ENCODE measurements at regions not wholly inside any gene's neighbourhood (a gene's known extent, or its start where the extent isn't known, plus 50 kb on each side); places are given as distances from the start of the nearest gene placed in this dataset.

- no peak for DNase-seq (ENCODE audit: low read depth, low spot score)
These were observed 91.7 kb upstream of the TGIF1 start for GRCh38 chr18:3358310-3358709.

GRCh38 chr18:3360211-3360610, 89.8 kb upstream of the TGIF1 start:
- no peak for DNase-seq (ENCODE audit: low read depth, low spot score)

GRCh38 chr18:3367491-3368091, 82.4 kb upstream of the TGIF1 start:
- DNase-seq (ENCODE audit: low read depth, low spot score), result peak; percentile 77

GRCh38 chr18:3368193-3368592, 81.8 kb upstream of the TGIF1 start:
- peak; percentile 93 for DNase-seq (ENCODE audit: low read depth, low spot score)

- no peak for DNase-seq (ENCODE audit: low read depth, low spot score)
These were observed 70.3 kb upstream of the TGIF1 start for GRCh38 chr18:3379685-3380084.

GRCh38 chr18:3380384-3380961, 69.5 kb upstream of the TGIF1 start:
- no peak for DNase-seq (ENCODE audit: low read depth, low spot score)

GRCh38 chr18:3383381-3383915, 66.5 kb upstream of the TGIF1 start:
- peak; percentile 17 for DNase-seq (ENCODE audit: low read depth, low spot score)

GRCh38 chr18:3384664-3385563, 65.1 kb upstream of the TGIF1 start:
- DNase-seq (ENCODE audit: low read depth, low spot score), result no peak

GRCh38 chr18:3388323-3388722, 61.6 kb upstream of the TGIF1 start:
- no peak for DNase-seq (ENCODE audit: low read depth, low spot score)

- DNase-seq (ENCODE audit: low read depth, low spot score), result peak; percentile 24
These were observed 61.0 kb upstream of the TGIF1 start for GRCh38 chr18:3388980-3389379.

- DNase-seq (ENCODE audit: low read depth, low spot score), result no peak
These were observed 60.0 kb upstream of the TGIF1 start for GRCh38 chr18:3389977-3390376.

- no peak for DNase-seq (ENCODE audit: low read depth, low spot score)
These were observed 58.1 kb upstream of the TGIF1 start for GRCh38 chr18:3391704-3392466.

GRCh38 chr18:3392467-3392855, 57.5 kb upstream of the TGIF1 start:
- no peak for DNase-seq (ENCODE audit: low read depth, low spot score)

- DNase-seq (ENCODE audit: low read depth, low spot score), result no peak
These were observed 55.3 kb upstream of the TGIF1 start for GRCh38 chr18:3394648-3395047.

GRCh38 chr18:3395466-3395865, 54.5 kb upstream of the TGIF1 start:
- no peak for DNase-seq (ENCODE audit: low read depth, low spot score)

GRCh38 chr18:3397031-3397750, 52.8 kb upstream of the TGIF1 start:
- DNase-seq (ENCODE audit: low read depth, low spot score), result no peak

GRCh38 chr18:3397786-3398185, 52.2 kb upstream of the TGIF1 start:
- DNase-seq (ENCODE audit: low read depth, low spot score), result no peak
